Ammon's horn (tissue), 1 donor: ENCODE measurements at regions not wholly inside any gene's neighbourhood (a gene's known extent, or its start where the extent isn't known, plus 50 kb on each side); places are given as distances from the start of the nearest gene placed in this dataset.
"Not testable (repeated sequence)": the region's sequence is repeated elsewhere in the genome, so short reads cannot be mapped to it uniquely, and the experiment has no call there.

Experiments used
- DNase-seq: peaks from one replicate; pipeline ENCODE4 v3.0.0-alpha.2; 2016; ENCODE audit warnings: low spot score

- peak; percentile 30 for DNase-seq
These were observed 297.3 kb upstream of the PROK2 start for GRCh38 chr3:72082186-72082715.

DNA sequence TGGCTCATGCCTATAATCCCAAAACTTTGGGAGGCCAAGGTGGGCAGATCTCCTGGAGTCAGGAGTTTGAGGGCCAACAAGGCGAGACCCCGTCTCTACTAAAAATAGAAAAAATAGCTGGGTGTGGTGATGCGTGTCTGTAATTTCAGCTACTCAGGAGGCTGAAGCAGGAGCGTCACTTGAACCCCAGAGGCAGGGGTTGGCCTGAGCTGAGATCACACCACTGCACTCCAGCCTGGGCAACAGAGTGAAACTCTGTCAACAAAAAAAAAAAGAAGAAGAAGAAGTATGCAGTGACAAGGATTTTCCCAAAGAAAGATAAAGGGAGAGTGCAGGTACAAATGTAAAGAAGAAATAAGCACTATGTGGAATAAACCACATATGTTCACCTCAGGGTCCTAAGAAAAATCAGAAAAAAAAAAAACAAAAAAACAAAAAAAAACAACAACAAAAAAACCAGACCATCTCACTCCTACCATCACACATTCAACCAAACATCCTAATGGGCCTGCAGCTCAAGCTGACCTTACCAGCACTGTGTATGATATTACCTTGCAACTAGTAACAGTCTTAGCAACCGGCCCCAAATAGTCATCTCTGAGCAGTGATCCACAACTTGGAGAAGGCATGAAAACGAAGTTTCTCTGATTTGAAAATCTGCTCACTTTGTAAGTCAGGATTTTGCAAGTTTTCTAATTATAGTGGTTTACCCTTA lies 296.7 kb upstream of the PROK2 start:
- DNase-seq: no peak

DNA sequence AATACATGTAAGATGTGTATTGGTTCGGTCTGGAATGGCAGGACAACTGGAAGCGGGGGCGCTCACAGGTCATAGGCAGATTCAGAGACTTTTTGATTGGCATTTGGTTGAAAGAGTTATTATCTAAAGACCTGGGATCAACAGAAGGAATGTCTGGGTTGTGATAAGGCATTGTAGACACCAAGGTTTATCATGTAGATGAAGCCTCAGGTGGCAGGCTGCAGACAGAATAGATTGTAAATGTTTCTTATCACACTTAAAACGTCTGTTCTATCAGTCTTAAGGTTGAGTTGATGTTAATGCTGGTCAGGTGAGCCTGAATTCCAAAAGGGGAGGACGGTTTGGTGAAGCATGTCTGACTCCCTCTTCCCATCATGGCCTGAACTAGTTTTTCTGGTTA lies 295.9 kb upstream of the PROK2 start:
- no peak for DNase-seq

- DNase-seq: no peak
These were observed 295.1 kb upstream of the PROK2 start for GRCh38 chr3:72080095-72080494.

GRCh38 chr3:72079369-72079872 lies 294.5 kb upstream of the PROK2 start:
- no peak for DNase-seq

GRCh38 chr3:72078676-72079368 lies 293.9 kb upstream of the PROK2 start:
- DNase-seq: no peak

GRCh38 chr3:72077473-72078259 lies 292.7 kb upstream of the PROK2 start:
- no peak for DNase-seq

DNA sequence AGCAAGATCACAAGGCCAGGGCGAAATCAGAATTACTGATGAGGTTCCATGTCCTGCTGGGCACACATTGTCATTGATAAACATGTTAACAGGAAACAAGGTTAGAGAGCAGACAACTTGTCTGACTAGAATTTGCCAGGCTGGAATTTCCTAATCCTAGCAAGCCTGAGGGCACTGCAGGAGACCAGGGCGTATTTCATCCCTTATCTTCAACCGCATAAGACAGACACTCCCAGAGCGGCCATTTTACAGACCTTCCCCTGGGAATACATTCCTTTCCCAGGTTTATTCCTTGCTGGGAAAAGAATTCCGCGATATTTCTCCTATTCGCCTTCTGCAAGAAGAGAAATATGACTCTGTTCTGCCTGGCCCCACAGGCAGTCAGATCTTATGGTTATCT lies 290.9 kb upstream of the PROK2 start:
- DNase-seq: not testable (repeated sequence)

- no peak for DNase-seq
These were observed 286.7 kb upstream of the PROK2 start for GRCh38 chr3:72071624-72072023.

DNA sequence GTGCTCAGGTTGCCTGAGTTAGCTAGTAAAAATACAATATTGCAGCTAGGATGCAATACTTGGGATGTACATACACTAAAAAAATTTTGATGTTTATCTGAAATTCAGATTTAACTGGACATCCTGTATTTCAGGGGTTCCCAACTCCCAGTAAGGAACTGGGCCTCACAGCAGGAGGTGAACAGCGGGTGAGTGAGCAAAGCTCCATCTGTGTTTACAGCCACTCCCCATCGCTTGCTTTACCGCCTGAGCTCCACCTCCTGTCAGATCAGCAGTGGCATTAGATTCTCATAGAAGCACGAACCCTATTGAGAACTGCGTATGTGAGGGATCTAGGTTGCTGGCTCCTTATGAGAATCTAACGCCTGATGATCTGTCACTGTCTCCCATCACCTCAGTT lies 285.1 kb upstream of the PROK2 start:
- DNase-seq: no peak

DNA sequence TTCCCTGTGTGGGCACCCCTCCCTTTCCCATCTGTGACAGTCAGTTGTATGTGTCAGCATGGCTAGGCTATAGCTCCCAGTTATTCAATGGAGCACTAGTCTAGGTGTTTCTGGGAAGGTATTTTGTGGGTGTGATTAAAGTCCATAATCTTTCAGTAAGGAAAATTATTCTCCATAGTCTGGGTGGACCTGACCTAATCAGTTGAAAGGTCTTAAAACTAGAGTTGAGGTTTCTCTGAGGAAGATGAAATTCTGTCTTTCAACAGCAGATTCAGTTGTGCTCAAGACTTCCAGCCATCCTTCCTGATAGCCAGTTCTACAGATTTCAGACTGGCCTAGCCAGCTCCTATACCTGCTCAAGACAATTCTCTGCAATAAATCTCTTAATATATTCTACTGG lies 284.6 kb upstream of the PROK2 start:
- no peak for DNase-seq

GRCh38 chr3:72068621-72069020 lies 283.7 kb upstream of the PROK2 start:
- DNase-seq: no peak

- DNase-seq: no peak
These were observed 282.8 kb upstream of the PROK2 start for GRCh38 chr3:72067721-72068120.

GRCh38 chr3:72065872-72066641 lies 281.1 kb upstream of the PROK2 start:
- no peak for DNase-seq

DNA sequence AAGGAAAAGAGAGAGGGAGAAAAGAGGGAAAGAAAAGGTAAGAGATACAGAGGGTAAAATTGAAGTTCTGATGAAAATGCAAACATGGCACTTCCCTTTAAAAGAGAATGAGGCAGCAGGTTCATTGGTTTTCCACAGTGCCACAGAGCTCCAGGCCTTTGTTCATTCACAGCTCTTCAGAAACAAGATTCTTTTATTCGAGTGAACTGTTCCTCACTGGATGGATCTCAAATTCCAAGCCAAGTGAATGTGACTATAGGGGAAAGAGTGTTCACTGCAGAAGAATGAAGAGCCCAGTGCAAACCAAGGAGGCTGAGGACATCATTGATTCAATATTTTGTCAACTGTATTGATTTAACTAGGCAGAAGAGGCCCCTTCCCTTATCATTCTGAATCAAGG lies 280.3 kb upstream of the PROK2 start:
- DNase-seq: peak; percentile 64

GRCh38 chr3:72064727-72065126 lies 279.8 kb upstream of the PROK2 start:
- DNase-seq: not testable (repeated sequence)

DNA sequence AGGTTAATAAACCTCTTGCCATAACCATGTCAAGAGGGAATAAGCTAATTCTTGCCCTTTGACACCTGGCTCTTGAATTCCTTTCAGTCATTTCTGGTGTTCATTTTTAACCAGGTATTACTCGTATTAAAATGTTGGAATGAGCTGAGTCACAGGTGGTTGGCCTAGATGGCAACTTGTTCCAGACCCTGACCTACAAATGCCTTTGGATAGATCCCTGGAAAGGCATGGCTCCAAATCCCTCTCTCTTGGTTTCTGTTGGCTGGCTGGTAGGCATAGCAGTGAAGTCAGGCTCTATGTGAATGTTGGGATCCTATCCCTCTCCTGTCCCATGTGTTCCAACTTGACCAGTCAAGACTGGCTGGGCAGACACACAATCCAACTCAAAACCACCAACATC lies 277.1 kb upstream of the PROK2 start:
- DNase-seq: no peak

DNA sequence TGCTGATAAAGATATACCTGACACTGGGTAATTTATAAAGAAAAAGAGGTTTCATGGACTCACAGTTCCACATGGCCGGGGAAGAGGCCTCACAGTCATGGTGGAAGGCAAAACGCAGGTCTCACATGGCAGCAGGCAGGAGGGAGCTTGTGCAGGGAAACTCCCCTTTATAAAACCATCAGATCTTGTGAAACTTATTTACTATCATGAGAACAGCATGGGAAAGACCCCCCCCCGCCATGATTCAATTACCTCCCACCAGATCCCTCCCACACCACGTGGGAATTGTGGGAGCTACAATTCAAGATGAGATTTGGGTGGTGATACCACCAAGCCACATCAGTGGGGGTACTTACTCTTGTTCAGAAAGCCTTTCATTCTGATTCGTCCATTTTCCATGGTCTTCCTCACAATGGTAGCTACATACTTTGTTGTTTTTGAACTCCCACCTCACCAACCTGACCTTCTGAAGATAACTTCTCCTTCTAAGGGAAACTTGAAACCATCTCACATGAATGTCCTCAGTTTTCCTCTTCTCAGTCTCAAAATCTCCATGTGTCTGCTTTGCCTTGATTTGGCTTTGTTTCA lies 275.6 kb upstream of the PROK2 start:
- no peak for DNase-seq

- no peak for DNase-seq
These were observed 273.6 kb upstream of the PROK2 start for GRCh38 chr3:72058493-72059081.

GRCh38 chr3:72055436-72055835 lies 270.5 kb upstream of the PROK2 start:
- DNase-seq: no peak

DNA sequence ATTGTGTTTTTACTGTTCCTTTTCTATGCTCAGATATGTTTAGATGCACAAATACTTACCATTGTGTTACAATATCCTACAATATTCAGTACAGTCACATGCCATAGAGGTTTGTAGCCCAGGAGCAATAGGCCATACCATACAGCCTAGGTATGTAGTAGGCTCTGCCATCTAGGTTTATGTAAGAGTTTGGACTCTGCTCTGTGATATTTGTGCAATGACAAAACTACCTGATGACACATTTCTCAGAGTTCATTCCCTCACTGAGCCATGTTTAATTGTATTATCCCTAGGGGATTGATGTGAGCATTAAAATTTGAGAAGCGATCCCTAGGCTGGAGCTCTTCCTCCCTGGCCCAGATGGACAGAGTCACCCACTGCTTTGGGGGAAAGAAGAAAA lies 270.0 kb upstream of the PROK2 start:
- no peak for DNase-seq
